ENCODE measurements at regions not wholly inside any gene's neighbourhood (a gene's known extent, or its start where the extent isn't known, plus 50 kb on each side); places are given as distances from the start of the nearest gene placed in this dataset.

- intact Hi-C loops (cut with micrococcal nuclease): no loop called here
- H3K27ac ChIP-seq (replicated peaks): no peak overlapping the region
- no peak for DNase-seq
- H3K4me1 ChIP-seq: peaks cover 33% of the 10 kb centered on the region
- no peaks in the 10 kb centered on the region for H3K27me3 ChIP-seq (ENCODE audit: low read depth)
- no peaks in the 10 kb centered on the region for H3K9me3 ChIP-seq (replicated peaks)
- no peak for TF ChIP-seq CTCF (IDR thresholded peaks at IDR 0.05; ENCODE audit: borderline replicate concordance)
- H3K4me3 ChIP-seq: no peak overlapping the region
- H3K36me3 ChIP-seq: no peaks in the 10 kb centered on the region
Observed at GRCh38 chr13:23983671-23984070, 86.4 kb upstream of the C1QTNF9B start.

GRCh38 chr13:23984546-23984945 is 87.2 kb upstream of the C1QTNF9B start:
- TF ChIP-seq CTCF (IDR thresholded peaks at IDR 0.05; ENCODE audit: borderline replicate concordance): no peak
- no peak overlapping the region for H3K27ac ChIP-seq (replicated peaks)
- peaks cover 30% of the 10 kb centered on the region for H3K4me1 ChIP-seq
- no peaks in the 10 kb centered on the region for H3K9me3 ChIP-seq (replicated peaks)
- H3K27me3 ChIP-seq (ENCODE audit: low read depth): no peaks in the 10 kb centered on the region
- DNase-seq: no peak
- H3K36me3 ChIP-seq: no peaks in the 10 kb centered on the region
- no peak overlapping the region for H3K4me3 ChIP-seq
- intact Hi-C loops (cut with micrococcal nuclease): no loop called here

GRCh38 chr13:23985060-23985459 is 87.8 kb upstream of the C1QTNF9B start:
- no peak for DNase-seq

GRCh38 chr13:23985839-23986238 is 88.5 kb upstream of the C1QTNF9B start:
- no peak for TF ChIP-seq CTCF (IDR thresholded peaks at IDR 0.05; ENCODE audit: borderline replicate concordance)
- Histone ChIP-seq H3K4me3 (no peak overlapping the region), H3K4me1 (peaks cover 20% of the 10 kb centered on the region), H3K27me3 (ENCODE audit: low read depth) (no peaks in the 10 kb centered on the region), H3K36me3 (no peaks in the 10 kb centered on the region), H3K27ac (replicated peaks) (no peak overlapping the region), H3K9me3 (replicated peaks) (no peaks in the 10 kb centered on the region)
- intact Hi-C loops (cut with micrococcal nuclease): no loop called here
- DNase-seq: no peak

More at GRCh38 chr13:23985060-23985459, 87.8 kb upstream of the C1QTNF9B start:
- intact Hi-C loops (cut with micrococcal nuclease): no loop called here
- H3K36me3 ChIP-seq: no peaks in the 10 kb centered on the region
- no peaks in the 10 kb centered on the region for H3K27me3 ChIP-seq (ENCODE audit: low read depth)
- H3K4me3 ChIP-seq: no peak overlapping the region
- H3K9me3 ChIP-seq (replicated peaks): no peaks in the 10 kb centered on the region
- no peak for TF ChIP-seq CTCF (IDR thresholded peaks at IDR 0.05; ENCODE audit: borderline replicate concordance)
- H3K4me1 ChIP-seq: peaks cover 25% of the 10 kb centered on the region
- H3K27ac ChIP-seq (replicated peaks): no peak overlapping the region

- DNase-seq: no peak
- Histone ChIP-seq H3K27ac (replicated peaks) (no peak overlapping the region), H3K4me3 (no peak overlapping the region), H3K4me1 (peaks cover 20% of the 10 kb centered on the region), H3K36me3 (no peaks in the 10 kb centered on the region), H3K27me3 (ENCODE audit: low read depth) (no peaks in the 10 kb centered on the region), H3K9me3 (replicated peaks) (no peaks in the 10 kb centered on the region)
- TF ChIP-seq CTCF (IDR thresholded peaks at IDR 0.05; ENCODE audit: borderline replicate concordance): no peak
- intact Hi-C loops (cut with micrococcal nuclease): no loop called here
Observed at GRCh38 chr13:23986619-23987018, 89.3 kb upstream of the C1QTNF9B start.

Measured in left ventricle myocardium inferior (tissue), 1 donor.